GM12878 (cell line): ENCODE measurements at regions not wholly inside any gene's neighbourhood (a gene's known extent, or its start where the extent isn't known, plus 50 kb on each side); places are given as distances from the start of the nearest gene placed in this dataset.

ENCODE experiments used
- ATAC-seq: fragments of 200-7000 bp; cut with Tn5 transposase; 3 replicates; pipeline ENCODE4 v1.9.1; 2020; ENCODE audit warnings: mild to moderate bottlenecking, moderate library complexity
- BruUV-seq: library from RNA; stranded (reverse); fragments of 400-500 nt; replicated peaks from 2 replicates; lab custom pipeline; 2021; lab: Mats Ljungman, UMichigan
- CTCF ChIA-PET: fragments of 300-600 bp; sonication (Branson Sonifier 250); formaldehyde crosslinking; extraction: SDS; loops from one replicate; lab custom pipeline; 2021; ENCODE audit warnings: inconsistent platforms; lab: Yijun Ruan, JAX
- POLR2A ChIA-PET: fragments of 350-600 bp; formaldehyde crosslinking; extraction: SDS; loops from one replicate; lab custom pipeline; 2021; ENCODE audit warnings: inconsistent platforms; lab: Charles Lee
- RAD21 ChIA-PET: fragments of 300-600 bp; sonication (Branson Sonifier 250); formaldehyde crosslinking; loops from one replicate; lab custom pipeline; 2023; ENCODE audit warnings: antibody characterized with exemption; ENCODE audit not compliant: unreplicated experiment; lab: Charles Lee
- SMC1A ChIA-PET: fragments of 300-600 bp; sonication (Branson Sonifier 250); formaldehyde crosslinking; loops from one replicate; lab custom pipeline; 2023; ENCODE audit not compliant: unreplicated experiment, uncharacterized antibody; lab: Charles Lee
- DNase-seq: peaks from one replicate; pipeline ENCODE4 v3.0.0-alpha.2; 2011; ENCODE audit warnings: low read depth, low spot score
- FAIRE-seq: peaks from 3 replicates; lab custom pipeline; 2011; peaks lifted over from hg19 to GRCh38; lab: Jason Lieb, UNC
- H2AFZ ChIP-seq: 2 replicates; pipeline ENCODE4 v1.6.0; 2011; ENCODE audit warnings: low read depth, low read length, control low read depth; ENCODE audit not compliant: control insufficient read depth
- H3K27ac ChIP-seq: 2 replicates; pipeline ENCODE4 v1.5.1; 2011; ENCODE audit warnings: control low read depth; ENCODE audit not compliant: control insufficient read depth, insufficient read depth
- H3K27me3 ChIP-seq, 2 experiments: replicated peaks in 1 of 2; 2 replicates each; pipeline versions ENCODE4 v1.6.0 to v1.6.1; 2011; ENCODE audit warnings: low read length in 1 of 2; ENCODE audit not compliant: control insufficient read depth in 2 of 2, insufficient read depth in 2 of 2
- H3K36me3 ChIP-seq, 2 experiments: 2 replicates each; pipeline ENCODE4 v1.5.1; 2011; ENCODE audit warnings: low read length in 1 of 2; ENCODE audit not compliant: control insufficient read depth in 2 of 2, insufficient read depth in 2 of 2
- H3K4me1 ChIP-seq: 2 replicates; pipeline ENCODE4 v1.6.1; 2011; ENCODE audit warnings: mild to moderate bottlenecking, low read length, moderate library complexity, mixed read lengths; ENCODE audit not compliant: control insufficient read depth, insufficient read depth
- H3K4me2 ChIP-seq: 2 replicates; pipeline ENCODE4 v1.6.0; 2011; ENCODE audit warnings: control low read depth; ENCODE audit not compliant: control insufficient read depth, insufficient read depth
- H3K4me3 ChIP-seq: fragments of 200-600 bp; sonication (generic); 2 replicates; pipeline ENCODE4 v1.5.1; 2016
- H3K79me2 ChIP-seq: 2 replicates; pipeline ENCODE4 v1.6.0; 2011; ENCODE audit warnings: low read length; ENCODE audit not compliant: control insufficient read depth, insufficient read depth
- H3K9ac ChIP-seq: 2 replicates; pipeline ENCODE4 v1.8.0; 2011; ENCODE audit warnings: low read length, control low read depth, mixed read lengths; ENCODE audit not compliant: control insufficient read depth, insufficient read depth
- H3K9me3 ChIP-seq: replicated peaks from 3 replicates; pipeline ENCODE4 v1.5.1; 2011; ENCODE audit warnings: mild to moderate bottlenecking, low read length; ENCODE audit not compliant: control insufficient read depth, insufficient read depth
- H4K20me1 ChIP-seq: 2 replicates; pipeline ENCODE4 v1.6.0; 2011; ENCODE audit not compliant: control insufficient read depth, insufficient read depth
- NBN ChIP-seq: fragments of 450-650 bp; IDR thresholded peaks from 2 replicates; pipeline ENCODE4 v1.6.1; 2016
- PAX8 ChIP-seq: fragments of 450-650 bp; IDR thresholded peaks from 2 replicates; pipeline ENCODE4 v1.6.1; 2017; ENCODE audit warnings: mild to moderate bottlenecking, moderate library complexity
- ZBTB33 ChIP-seq: fragments of 450-650 bp; IDR thresholded peaks from 2 replicates; pipeline ENCODE4 v1.6.1; 2017; ENCODE audit warnings: mild to moderate bottlenecking
- WGBS: methylation state at CpG from one replicate; pipeline ENCODE4 v1.1.6; 2016; ENCODE audit warnings: low lambda C conversion rate; ENCODE audit not compliant: insufficient replicate concordance, insufficient coverage; ENCODE audit errors: missing lambda C conversion rate; 5-methylcytosine and 5-hydroxymethylcytosine counted together
- in situ Hi-C: fragments of 300-500 bp; cut with MboI; formaldehyde crosslinking; loops from 9 replicates; pipeline ENCODE4 v1.14.3; 2018; ENCODE audit warnings: mixed read lengths
- intact Hi-C: fragments of 100-400 bp; cut with micrococcal nuclease; formaldehyde crosslinking; loops from one replicate; pipeline ENCODE4 v1.14.2; 2022; ENCODE audit not compliant: unreplicated experiment

DNA sequence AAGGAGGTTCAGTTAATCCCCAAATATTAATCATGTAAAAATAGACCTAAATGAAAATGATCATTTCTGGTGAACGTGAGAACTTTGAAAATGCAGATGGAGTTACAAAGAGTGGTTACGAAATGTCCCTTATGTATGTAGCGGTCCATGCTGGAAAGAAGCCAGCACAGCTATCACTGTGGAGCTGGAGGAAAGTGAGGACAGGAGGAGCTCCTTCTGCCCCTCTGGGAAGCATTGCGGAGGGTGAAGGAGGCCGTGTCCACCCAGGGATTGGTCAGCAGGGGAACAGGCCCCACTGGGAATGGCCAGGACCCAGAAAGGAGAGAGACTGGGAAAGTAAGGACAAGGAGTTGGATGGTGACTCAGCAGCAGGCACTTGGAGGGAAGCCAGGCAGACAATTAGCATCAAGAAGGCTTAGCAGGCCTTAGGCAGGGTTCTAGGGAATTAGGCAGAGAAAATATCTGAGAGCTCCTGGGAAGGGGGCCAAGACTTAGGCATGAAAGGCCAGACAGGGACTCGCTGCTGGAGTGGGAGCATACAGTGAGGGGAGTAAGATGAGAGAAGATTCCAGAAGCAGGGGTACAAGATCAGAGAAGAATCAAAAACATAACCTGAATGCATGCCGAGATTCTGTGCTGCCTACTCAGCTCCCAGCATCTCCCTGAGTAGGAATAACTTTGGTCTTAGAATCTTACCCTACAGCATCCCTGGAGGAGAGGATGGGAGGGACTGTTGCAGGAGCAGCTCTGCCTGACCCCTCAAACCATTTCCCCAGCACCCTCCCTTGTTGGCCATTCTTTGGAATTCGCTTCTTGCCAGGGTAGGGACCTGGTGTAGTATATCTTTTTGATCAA, 171.0 kb upstream of the UMPS start:
- ATAC-seq: peak; percentile 27
- BruUV-seq: no TSS peak

More for the DNA sequence above, 171.0 kb upstream of the UMPS start:
- Histone ChIP-seq H3K36me3 (no peaks in the 10 kb centered on the region), H3K4me3 (no peak overlapping the region), H3K4me1 (no peaks in the 10 kb centered on the region), H3K27me3 (0 out of 4 replicates have a peak, but pooled peaks cover 0 to 2% of the 10 kb centered on the region in 2 experiments), H3K79me2 (no peaks in the 10 kb centered on the region), H3K4me2 (no peak overlapping the region), H3K27ac (no peak overlapping the region), H2AFZ (no peak overlapping the region), H3K9ac (no peak overlapping the region), H3K9me3 (no peaks in the 10 kb centered on the region), H4K20me1 (no peaks in the 10 kb centered on the region)
- in situ Hi-C loops: no loop called here
- ChIA-PET CTCF (interaction anchor here (0.8 to 19.6 kb wide), 43 partner anchors 9 to 714 kb away, joined by 3 to 577 read pairs (median 4); no protein-coding TSS in a partner anchor), POLR2A (no interaction called here), SMC1A (interaction anchor here (0.7 to 10.6 kb wide), 14 partner anchors 8 to 208 kb away, joined by 3 to 309 read pairs (median 4); no protein-coding TSS in a partner anchor), RAD21 (interaction anchor here (0.7 to 10.3 kb wide), 7 partner anchors 8 to 202 kb away, joined by 3 to 199 read pairs (median 3); no protein-coding TSS in a partner anchor)
- 32% methylated on average over 8 of the region's 8 CpGs for WGBS
- no peak for DNase-seq
- intact Hi-C loops: loop anchor here (10.0 kb wide), 1 partner anchor 484 kb away; no protein-coding TSS in a partner anchor
- TF ChIP-seq ZBTB33 (no peak), NBN (no peak), PAX8 (no peak)
- no peak for FAIRE-seq
